ENCODE measurements at regions not wholly inside any gene's neighbourhood (a gene's known extent, or its start where the extent isn't known, plus 50 kb on each side); places are given as distances from the start of the nearest gene placed in this dataset.

GRCh38 chr3:159771865-159772611 lies 216.6 kb upstream of the IL12A start:
- no peak for TF ChIP-seq ZNF274 (IDR thresholded peaks at IDR 0.05; ENCODE audit: low read depth, low read length)
- H3K4me3 ChIP-seq (ENCODE audit: low read length), result no peak overlapping the region

- no peak overlapping the region for H3K4me3 ChIP-seq (ENCODE audit: low read length)
- TF ChIP-seq ZNF274 (IDR thresholded peaks at IDR 0.05; ENCODE audit: low read depth, low read length), result no peak
Measured at GRCh38 chr3:159773706-159774105, 214.9 kb upstream of the IL12A start.

GRCh38 chr3:159775372-159775961 lies 213.2 kb upstream of the IL12A start:
- H3K4me3 ChIP-seq (ENCODE audit: low read length), result no peak overlapping the region
- TF ChIP-seq ZNF274 (IDR thresholded peaks at IDR 0.05; ENCODE audit: low read depth, low read length), result no peak

- no peak for TF ChIP-seq ZNF274 (IDR thresholded peaks at IDR 0.05; ENCODE audit: low read depth, low read length)
- no peak overlapping the region for H3K4me3 ChIP-seq (ENCODE audit: low read length)
Measured at GRCh38 chr3:159776779-159777178, 211.9 kb upstream of the IL12A start.

GRCh38 chr3:159779883-159780282 lies 208.8 kb upstream of the IL12A start:
- H3K4me3 ChIP-seq (ENCODE audit: low read length), result no peak overlapping the region
- TF ChIP-seq ZNF274 (IDR thresholded peaks at IDR 0.05; ENCODE audit: low read depth, low read length), result no peak

- no peak overlapping the region for H3K4me3 ChIP-seq (ENCODE audit: low read length)
- TF ChIP-seq ZNF274 (IDR thresholded peaks at IDR 0.05; ENCODE audit: low read depth, low read length), result no peak
Measured at GRCh38 chr3:159781867-159782266, 206.8 kb upstream of the IL12A start.

- TF ChIP-seq ZNF274 (IDR thresholded peaks at IDR 0.05; ENCODE audit: low read depth, low read length), result no peak
- no peak overlapping the region for H3K4me3 ChIP-seq (ENCODE audit: low read length)
Measured at GRCh38 chr3:159782724-159783421, 205.8 kb upstream of the IL12A start.

GRCh38 chr3:159783780-159784742 lies 204.6 kb upstream of the IL12A start:
- H3K4me3 ChIP-seq (ENCODE audit: low read length), result no peak overlapping the region
- no peak for TF ChIP-seq ZNF274 (IDR thresholded peaks at IDR 0.05; ENCODE audit: low read depth, low read length)

GRCh38 chr3:159785273-159785708 lies 203.3 kb upstream of the IL12A start:
- no peak overlapping the region for H3K4me3 ChIP-seq (ENCODE audit: low read length)
- no peak for TF ChIP-seq ZNF274 (IDR thresholded peaks at IDR 0.05; ENCODE audit: low read depth, low read length)

GRCh38 chr3:159786489-159787177 lies 202.0 kb upstream of the IL12A start:
- no peak for TF ChIP-seq ZNF274 (IDR thresholded peaks at IDR 0.05; ENCODE audit: low read depth, low read length)
- H3K4me3 ChIP-seq (ENCODE audit: low read length), result no peak overlapping the region

- H3K4me3 ChIP-seq (ENCODE audit: low read length), result no peak overlapping the region
- TF ChIP-seq ZNF274 (IDR thresholded peaks at IDR 0.05; ENCODE audit: low read depth, low read length), result no peak
Measured at GRCh38 chr3:159787178-159787574, 201.5 kb upstream of the IL12A start.

- H3K4me3 ChIP-seq (ENCODE audit: low read length), result no peak overlapping the region
- TF ChIP-seq ZNF274 (IDR thresholded peaks at IDR 0.05; ENCODE audit: low read depth, low read length), result no peak
Measured at GRCh38 chr3:159787794-159788205, 200.8 kb upstream of the IL12A start.

- TF ChIP-seq ZNF274 (IDR thresholded peaks at IDR 0.05; ENCODE audit: low read depth, low read length), result no peak
- no peak overlapping the region for H3K4me3 ChIP-seq (ENCODE audit: low read length)
Measured at GRCh38 chr3:159788291-159788690, 200.3 kb upstream of the IL12A start.
